GM12891 (cell line): ENCODE measurements at regions not wholly inside any gene's neighbourhood (a gene's known extent, or its start where the extent isn't known, plus 50 kb on each side); places are given as distances from the start of the nearest gene placed in this dataset.

Experiments
- DNase-seq: peaks from one replicate; pipeline ENCODE4 v3.0.0; 2011; ENCODE audit warnings: low spot score; ENCODE audit not compliant: insufficient read length
- FAIRE-seq: peaks from 2 replicates; lab custom pipeline; 2011; peaks lifted over from hg19 to GRCh38; lab: Jason Lieb, UNC
- PAX5 ChIP-seq: IDR thresholded peaks from 2 replicates; pipeline ENCODE4 v1.6.1; 2011; ENCODE audit warnings: low read length, moderate library complexity, mild to moderate bottlenecking; ENCODE audit not compliant: insufficient read depth, severe bottlenecking
- POLR2A ChIP-seq: IDR thresholded peaks from 2 replicates; pipeline ENCODE4 v1.6.1; 2011; ENCODE audit warnings: low read depth, low read length, control low read depth
- POLR2AphosphoS5 ChIP-seq: IDR thresholded peaks from 2 replicates; pipeline ENCODE4 v1.6.1; 2011; ENCODE audit warnings: low read depth, low read length, control low read depth
- POU2F2 ChIP-seq: IDR thresholded peaks from 2 replicates; pipeline ENCODE4 v1.6.1; 2011; ENCODE audit warnings: low read depth, mild to moderate bottlenecking, control low read depth, low read length, moderate library complexity
- SPI1 ChIP-seq: IDR thresholded peaks from 2 replicates; pipeline ENCODE4 v1.6.1; 2011; ENCODE audit warnings: low read depth, low read length, control low read depth
- TAF1 ChIP-seq: IDR thresholded peaks from 2 replicates; pipeline ENCODE4 v1.6.1; 2011; ENCODE audit warnings: low read depth, low read length, control low read depth

GRCh38 chr5:167264348-167264747 is 1027.1 kb upstream of the WWC1 start:
- DNase-seq (no peak), FAIRE-seq (no peak)
- no peak for TF ChIP-seq TAF1
- TF ChIP-seq PAX5 = no peak
- no peak for TF ChIP-seq SPI1
- TF ChIP-seq POLR2A = no peak
- no peak for TF ChIP-seq POU2F2
- TF ChIP-seq POLR2AphosphoS5 = no peak

DNA sequence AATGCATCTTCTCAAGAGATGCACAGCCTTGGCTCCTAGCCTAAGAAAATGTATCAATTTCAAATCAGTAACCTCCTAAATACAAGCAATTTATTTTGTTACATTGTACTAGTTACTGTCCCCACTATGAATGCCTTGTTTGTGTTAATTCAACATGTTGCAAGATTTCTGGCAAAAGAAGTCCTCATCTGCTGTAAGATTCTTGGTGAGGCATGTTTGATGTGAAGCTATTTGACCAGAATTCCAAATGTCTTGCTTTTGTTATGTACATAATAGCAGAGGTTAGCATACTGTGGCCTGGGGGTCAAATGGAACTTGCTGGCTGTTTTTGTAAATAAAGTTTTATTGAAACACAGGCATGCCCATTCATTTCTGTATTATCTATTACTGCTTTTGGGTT is 1023.1 kb upstream of the WWC1 start:
- TF ChIP-seq TAF1 (no peak), PAX5 (no peak), SPI1 (no peak), POLR2AphosphoS5 (no peak), POLR2A (no peak), POU2F2 (no peak)
- FAIRE-seq (no peak), DNase-seq (no peak)

GRCh38 chr5:167269146-167269545 is 1022.3 kb upstream of the WWC1 start:
- FAIRE-seq = no peak

DNA sequence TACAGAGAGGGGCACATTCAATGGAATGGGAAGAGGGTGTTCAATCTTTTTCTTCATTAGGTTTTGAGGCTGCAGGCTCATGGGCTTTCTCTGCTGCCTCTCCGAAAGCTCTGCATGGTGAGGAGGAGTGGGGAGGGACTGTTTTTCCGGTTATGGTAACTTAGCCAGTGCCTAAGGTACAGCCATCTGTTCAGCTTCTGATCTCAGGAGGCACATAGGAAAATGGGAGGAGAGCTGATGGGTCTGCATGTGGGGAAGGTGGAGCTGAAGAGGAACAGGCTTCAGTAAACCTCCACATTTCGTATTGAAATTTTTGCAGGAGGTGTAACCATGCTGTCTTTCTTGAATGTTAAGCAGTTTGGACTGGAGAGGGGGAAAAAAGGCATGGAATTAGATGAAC is 1020.4 kb upstream of the WWC1 start:
- DNase-seq (no peak), FAIRE-seq (no peak)
- TF ChIP-seq TAF1 = no peak
- TF ChIP-seq PAX5 = no peak
- no peak for TF ChIP-seq POU2F2
- TF ChIP-seq POLR2A = no peak
- no peak for TF ChIP-seq POLR2AphosphoS5
- TF ChIP-seq SPI1 = no peak

More at GRCh38 chr5:167269146-167269545, 1022.3 kb upstream of the WWC1 start:
- TF ChIP-seq POLR2A = no peak
- TF ChIP-seq POU2F2 = no peak
- no peak for TF ChIP-seq SPI1
- TF ChIP-seq PAX5 = no peak
- no peak for DNase-seq

GRCh38 chr5:167271511-167271910 is 1019.9 kb upstream of the WWC1 start:
- TF ChIP-seq POU2F2 (no peak), SPI1 (no peak), TAF1 (no peak), POLR2AphosphoS5 (no peak), POLR2A (no peak), PAX5 (no peak)
- DNase-seq = no peak
- FAIRE-seq = no peak

DNA sequence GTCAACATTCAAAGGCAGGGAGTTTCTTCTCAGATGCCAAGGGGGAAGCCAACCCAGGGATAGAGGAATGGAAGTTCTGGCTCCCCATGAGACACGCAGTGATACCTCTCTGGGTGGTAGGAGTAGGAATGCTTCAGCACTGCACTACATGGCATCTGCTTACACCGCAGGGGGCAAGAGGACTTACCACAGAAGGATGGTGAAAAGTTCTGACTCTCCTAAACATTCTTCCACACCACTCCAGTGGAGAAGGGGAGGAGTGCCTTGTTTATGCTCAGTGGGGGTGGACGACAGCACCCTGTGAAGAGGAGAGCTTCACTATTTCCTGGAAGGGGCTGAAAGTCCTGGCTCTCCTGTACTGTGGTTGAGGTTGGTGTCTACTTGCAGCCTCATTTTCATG is 1011.3 kb upstream of the WWC1 start:
- TF ChIP-seq SPI1 = no peak

DNA sequence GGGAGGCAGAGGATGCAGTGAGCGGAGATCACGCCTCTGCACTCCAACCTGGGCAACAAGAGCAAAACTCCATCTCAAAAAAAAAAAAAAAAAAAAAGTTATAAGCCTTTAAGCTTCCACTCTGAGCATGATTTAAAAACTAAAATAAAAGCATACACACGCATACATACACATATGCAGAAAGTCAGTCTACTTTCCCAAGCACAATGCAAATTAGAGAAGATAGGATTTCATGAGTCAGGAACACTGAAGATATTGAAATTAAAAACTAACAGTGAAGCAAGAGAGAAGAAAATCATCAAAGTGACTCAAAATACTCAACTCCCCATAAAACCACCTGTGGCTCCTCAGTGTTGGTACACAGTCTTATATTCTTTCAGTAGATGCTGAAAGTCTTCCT is 1009.5 kb upstream of the WWC1 start:
- FAIRE-seq (no peak), DNase-seq (no peak)
- TF ChIP-seq POLR2AphosphoS5 (no peak), SPI1 (no peak), POU2F2 (no peak), TAF1 (no peak)

More for the DNA sequence above, 1011.3 kb upstream of the WWC1 start:
- DNase-seq (no peak), FAIRE-seq (no peak)

DNA sequence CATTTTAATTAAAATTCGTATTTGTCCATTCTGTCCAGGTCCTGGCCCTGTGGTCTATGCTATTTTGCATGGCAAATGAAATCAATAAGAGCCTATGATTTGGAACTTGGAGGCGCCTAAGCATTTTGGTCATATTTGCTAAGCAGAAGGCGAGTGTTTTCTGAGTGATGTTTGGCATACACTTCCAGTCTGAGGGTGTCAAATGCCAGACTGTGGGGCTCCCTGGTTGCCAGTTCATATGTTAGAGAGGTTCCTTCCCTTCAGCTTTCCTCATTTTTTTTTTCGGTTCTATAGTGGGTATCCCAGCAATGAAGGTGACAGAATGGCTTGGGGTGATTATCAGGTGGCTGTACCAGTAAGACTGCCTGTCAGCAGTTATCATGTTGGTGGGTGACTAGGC is 1007.8 kb upstream of the WWC1 start:
- TF ChIP-seq POU2F2 = no peak
- FAIRE-seq = no peak

DNA sequence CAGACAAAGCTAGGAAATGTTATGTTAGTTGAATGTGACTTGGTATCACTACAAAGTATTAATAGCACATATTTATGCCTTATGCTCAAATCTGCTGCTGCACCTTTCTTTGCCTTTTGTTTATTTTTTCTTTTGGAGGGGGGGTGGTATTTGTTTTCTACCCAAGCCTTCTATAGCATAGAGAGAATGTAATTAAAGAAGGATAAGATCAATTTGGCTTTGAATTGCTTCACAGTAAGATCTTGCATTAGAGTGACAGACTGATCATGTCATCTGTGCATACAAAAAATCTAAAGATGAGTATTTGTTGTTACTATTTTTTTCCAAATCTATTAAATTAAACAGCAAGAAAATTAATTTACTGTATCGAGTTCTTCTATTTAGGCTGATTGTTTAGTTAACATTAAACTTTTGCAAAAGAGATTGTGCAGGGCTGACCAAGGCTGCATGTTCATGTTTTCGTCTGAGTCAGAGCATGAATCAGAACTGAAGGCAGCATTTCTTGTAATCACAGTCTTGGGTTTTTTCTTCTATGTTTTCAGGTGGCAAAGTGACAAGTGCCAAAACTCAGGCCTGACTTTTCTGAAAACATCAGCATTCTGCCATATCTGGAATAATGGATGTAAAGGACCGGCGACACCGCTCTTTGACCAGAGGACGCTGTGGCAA is 1007.1 kb upstream of the WWC1 start:
- TF ChIP-seq POU2F2 (no peak), SPI1 (no peak), POLR2AphosphoS5 (no peak)
- DNase-seq (no peak), FAIRE-seq (no peak)

More for the DNA sequence above, 1007.8 kb upstream of the WWC1 start:
- DNase-seq = no peak

GRCh38 chr5:167285591-167285990 is 1005.9 kb upstream of the WWC1 start:
- TF ChIP-seq PAX5 = no peak
- DNase-seq = no peak
- no peak for FAIRE-seq

GRCh38 chr5:167286891-167287290 is 1004.6 kb upstream of the WWC1 start:
- TF ChIP-seq TAF1 = no peak
- no peak for TF ChIP-seq POLR2A
- TF ChIP-seq SPI1 = no peak
- TF ChIP-seq POU2F2 = no peak
- TF ChIP-seq POLR2AphosphoS5 = no peak
- no peak for TF ChIP-seq PAX5
- no peak for FAIRE-seq

More at GRCh38 chr5:167286891-167287290, 1004.6 kb upstream of the WWC1 start:
- no peak for DNase-seq
